Left hindlimb (tissue), 1 donor: ENCODE measurements at regions not wholly inside any gene's neighbourhood (a gene's known extent, or its start where the extent isn't known, plus 50 kb on each side); places are given as distances from the start of the nearest gene placed in this dataset.

Experiments
- DNase-seq: peaks from one replicate; pipeline ENCODE4 v3.0.0-alpha.2; 2018

GRCh38 chr15:85847031-85847430, 52.3 kb upstream of the KLHL25 start:
- no peak for DNase-seq

- no peak for DNase-seq
Observed at GRCh38 chr15:85849946-85850345, 55.2 kb upstream of the KLHL25 start.

- no peak for DNase-seq
Observed at GRCh38 chr15:85852969-85853368, 58.2 kb upstream of the KLHL25 start.

GRCh38 chr15:85854345-85855097, 59.8 kb upstream of the KLHL25 start:
- peak; percentile 60 for DNase-seq

GRCh38 chr15:85858586-85859375, 64.1 kb upstream of the KLHL25 start:
- peak; percentile 66 for DNase-seq

- DNase-seq = no peak
Observed at GRCh38 chr15:85859671-85860070, 64.9 kb upstream of the KLHL25 start.

- DNase-seq = no peak
Observed at GRCh38 chr15:85860394-85861161, 65.9 kb upstream of the KLHL25 start.

- peak; percentile 53 for DNase-seq
Observed at GRCh38 chr15:85865070-85865684, 70.5 kb upstream of the KLHL25 start.

GRCh38 chr15:85867250-85867649, 72.5 kb upstream of the KLHL25 start:
- no peak for DNase-seq

GRCh38 chr15:85869124-85869523, 74.4 kb upstream of the KLHL25 start:
- DNase-seq = no peak

GRCh38 chr15:85870216-85871014, 75.7 kb upstream of the KLHL25 start:
- no peak for DNase-seq

- DNase-seq = no peak
Observed at GRCh38 chr15:85871545-85871944, 76.8 kb upstream of the KLHL25 start.

GRCh38 chr15:85872125-85872524, 77.4 kb upstream of the KLHL25 start:
- no peak for DNase-seq

GRCh38 chr15:85874236-85874635, 79.5 kb upstream of the KLHL25 start:
- DNase-seq = no peak

GRCh38 chr15:85875756-85876155, 81.0 kb upstream of the KLHL25 start:
- DNase-seq = no peak

GRCh38 chr15:85878828-85879225, 84.1 kb upstream of the KLHL25 start:
- DNase-seq = no peak

GRCh38 chr15:85879334-85880163, 84.8 kb upstream of the KLHL25 start:
- DNase-seq = no peak

GRCh38 chr15:85880501-85881190, 85.9 kb upstream of the KLHL25 start:
- no peak for DNase-seq

- DNase-seq = peak; percentile 83
Observed at GRCh38 chr15:85886309-85886811, 91.6 kb upstream of the KLHL25 start.

- DNase-seq = no peak
Observed at GRCh38 chr15:85889956-85890619, 95.4 kb upstream of the KLHL25 start.
